ENCODE measurements at regions not wholly inside any gene's neighbourhood (a gene's known extent, or its start where the extent isn't known, plus 50 kb on each side); places are given as distances from the start of the nearest gene placed in this dataset.

DNA sequence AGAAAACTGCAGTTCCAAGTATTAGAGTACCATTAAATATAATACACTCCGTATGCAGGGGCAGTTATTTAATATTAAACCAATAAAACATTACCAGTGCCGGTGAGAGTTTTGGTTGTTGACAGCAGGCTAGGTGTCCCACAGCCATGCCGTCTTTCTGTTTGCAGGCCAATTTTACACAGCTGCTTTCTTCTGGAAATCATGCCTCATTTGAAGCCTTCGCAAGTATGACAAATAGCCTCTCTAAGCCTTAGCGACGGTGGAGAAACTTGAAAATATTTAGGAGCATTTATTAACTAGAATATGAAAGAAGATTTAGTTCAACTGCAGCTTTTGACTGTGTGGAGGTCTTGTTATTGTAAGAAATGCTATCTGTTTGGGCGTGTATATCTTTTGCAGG is 226.0 kb downstream of the BMP2 start:
- DNase-seq (ENCODE audit: low read depth, low spot score): no peak

DNA sequence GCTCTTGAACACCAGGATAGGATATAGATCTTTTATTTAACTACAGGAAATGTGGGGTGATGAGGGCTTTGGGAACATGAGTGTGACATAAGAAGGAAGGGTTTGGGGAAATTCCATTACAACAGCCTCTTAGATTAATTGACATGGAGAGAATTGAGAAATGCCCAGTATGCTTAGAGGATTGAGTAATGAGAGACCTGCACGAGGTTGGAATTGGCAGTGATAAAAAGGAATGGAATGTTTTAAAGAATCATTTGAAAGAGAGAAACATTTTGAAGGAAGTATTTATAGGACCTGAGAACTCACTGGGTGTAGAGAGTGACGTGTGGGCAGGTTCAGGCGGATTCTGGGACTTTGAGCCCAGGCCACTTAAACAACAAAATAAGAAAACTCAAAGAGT is 227.0 kb downstream of the BMP2 start:
- no peak overlapping the region for H3K4me3 ChIP-seq (ENCODE audit: low read depth, low read length)
- DNase-seq (ENCODE audit: low read depth, low spot score): no peak
- H3K27ac ChIP-seq (ENCODE audit: low read depth, low read length): no peak overlapping the region
- TF ChIP-seq, protein P1, sequence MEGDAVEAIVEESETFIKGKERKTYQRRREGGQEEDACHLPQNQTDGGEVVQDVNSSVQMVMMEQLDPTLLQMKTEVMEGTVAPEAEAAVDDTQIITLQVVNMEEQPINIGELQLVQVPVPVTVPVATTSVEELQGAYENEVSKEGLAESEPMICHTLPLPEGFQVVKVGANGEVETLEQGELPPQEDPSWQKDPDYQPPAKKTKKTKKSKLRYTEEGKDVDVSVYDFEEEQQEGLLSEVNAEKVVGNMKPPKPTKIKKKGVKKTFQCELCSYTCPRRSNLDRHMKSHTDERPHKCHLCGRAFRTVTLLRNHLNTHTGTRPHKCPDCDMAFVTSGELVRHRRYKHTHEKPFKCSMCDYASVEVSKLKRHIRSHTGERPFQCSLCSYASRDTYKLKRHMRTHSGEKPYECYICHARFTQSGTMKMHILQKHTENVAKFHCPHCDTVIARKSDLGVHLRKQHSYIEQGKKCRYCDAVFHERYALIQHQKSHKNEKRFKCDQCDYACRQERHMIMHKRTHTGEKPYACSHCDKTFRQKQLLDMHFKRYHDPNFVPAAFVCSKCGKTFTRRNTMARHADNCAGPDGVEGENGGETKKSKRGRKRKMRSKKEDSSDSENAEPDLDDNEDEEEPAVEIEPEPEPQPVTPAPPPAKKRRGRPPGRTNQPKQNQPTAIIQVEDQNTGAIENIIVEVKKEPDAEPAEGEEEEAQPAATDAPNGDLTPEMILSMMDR (IDR thresholded peaks at IDR 0.05; ENCODE audit: low read depth, low read length): no peak
- H3K27me3 ChIP-seq (ENCODE audit: control insufficient read depth, insufficient read depth, low read length): no peaks in the 10 kb centered on the region
- H3K9me3 ChIP-seq (ENCODE audit: control insufficient read depth, insufficient read depth, low read length): peaks cover 8% of the 10 kb centered on the region; the same call in 1 of the 2 replicates
- POLR2A ChIA-PET: no interaction called here
- CTCF ChIA-PET: no interaction called here

More for the DNA sequence above, 226.0 kb downstream of the BMP2 start:
- Histone ChIP-seq H3K27me3 (ENCODE audit: control insufficient read depth, insufficient read depth, low read length) (no peaks in the 10 kb centered on the region), H3K9me3 (ENCODE audit: control insufficient read depth, insufficient read depth, low read length) (peaks cover 8% of the 10 kb centered on the region; the same call in 1 of the 2 replicates), H3K4me3 (ENCODE audit: low read depth, low read length) (no peak overlapping the region), H3K27ac (ENCODE audit: low read depth, low read length) (no peak overlapping the region)
- ChIA-PET POLR2A (no interaction called here), CTCF (no interaction called here)
- TF ChIP-seq, protein P1 (IDR thresholded peaks at IDR 0.05; ENCODE audit: low read depth, low read length): no peak

DNA sequence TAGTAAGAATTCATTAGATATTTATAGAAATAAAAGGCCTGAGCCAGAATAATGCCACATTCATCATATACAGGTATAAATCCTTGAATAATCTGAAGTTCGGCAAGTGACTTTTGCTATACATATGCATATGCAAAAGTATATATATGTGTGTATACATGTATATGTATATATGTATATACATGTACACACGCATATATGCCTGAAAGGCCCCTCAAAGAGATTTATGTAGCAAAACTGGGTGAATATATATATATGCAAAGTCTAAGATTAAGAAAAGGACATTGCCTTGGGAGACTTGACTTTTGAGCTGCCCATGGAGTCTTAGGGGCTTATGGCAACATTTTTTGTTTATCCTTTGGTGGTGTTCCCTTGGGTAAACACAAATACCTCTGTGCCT is 231.4 kb downstream of the BMP2 start:
- POLR2A ChIA-PET: no interaction called here
- CTCF ChIA-PET: no interaction called here
- no peak for DNase-seq (ENCODE audit: low read depth, low spot score)
- TF ChIP-seq, protein P1 (IDR thresholded peaks at IDR 0.05; ENCODE audit: low read depth, low read length): no peak
- H3K9me3 ChIP-seq (ENCODE audit: control insufficient read depth, insufficient read depth, low read length): peaks cover 7% of the 10 kb centered on the region
- no peak overlapping the region for H3K27ac ChIP-seq (ENCODE audit: low read depth, low read length)
- no peak overlapping the region for H3K4me3 ChIP-seq (ENCODE audit: low read depth, low read length)
- no peaks in the 10 kb centered on the region for H3K27me3 ChIP-seq (ENCODE audit: control insufficient read depth, insufficient read depth, low read length)

DNA sequence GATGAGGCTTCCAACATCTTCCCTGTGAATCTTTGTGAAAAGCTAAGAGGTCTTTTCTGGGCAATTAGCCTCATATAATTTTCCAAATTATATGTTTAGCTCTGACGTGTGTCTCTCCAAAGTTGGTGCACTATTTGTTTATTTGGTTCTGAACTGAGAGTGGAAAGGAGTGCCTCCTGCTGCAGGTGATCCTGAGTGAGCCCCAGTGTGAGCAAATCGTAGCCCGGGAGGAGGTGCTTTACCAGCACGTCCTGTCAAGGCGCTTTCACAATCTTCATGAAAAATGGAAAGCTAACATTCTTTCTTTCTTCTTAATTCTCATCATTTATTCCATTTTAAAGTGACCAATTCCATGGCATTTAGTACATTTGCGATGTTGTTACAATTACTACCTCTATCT is 231.9 kb downstream of the BMP2 start:
- Histone ChIP-seq H3K4me3 (ENCODE audit: low read depth, low read length) (no peak overlapping the region), H3K9me3 (ENCODE audit: control insufficient read depth, insufficient read depth, low read length) (peaks cover 7% of the 10 kb centered on the region), H3K27ac (ENCODE audit: low read depth, low read length) (no peak overlapping the region), H3K27me3 (ENCODE audit: control insufficient read depth, insufficient read depth, low read length) (no peaks in the 10 kb centered on the region)
- TF ChIP-seq, protein P1 (IDR thresholded peaks at IDR 0.05; ENCODE audit: low read depth, low read length): no peak
- no peak for DNase-seq (ENCODE audit: low read depth, low spot score)
- POLR2A ChIA-PET: no interaction called here
- CTCF ChIA-PET: no interaction called here

DNA sequence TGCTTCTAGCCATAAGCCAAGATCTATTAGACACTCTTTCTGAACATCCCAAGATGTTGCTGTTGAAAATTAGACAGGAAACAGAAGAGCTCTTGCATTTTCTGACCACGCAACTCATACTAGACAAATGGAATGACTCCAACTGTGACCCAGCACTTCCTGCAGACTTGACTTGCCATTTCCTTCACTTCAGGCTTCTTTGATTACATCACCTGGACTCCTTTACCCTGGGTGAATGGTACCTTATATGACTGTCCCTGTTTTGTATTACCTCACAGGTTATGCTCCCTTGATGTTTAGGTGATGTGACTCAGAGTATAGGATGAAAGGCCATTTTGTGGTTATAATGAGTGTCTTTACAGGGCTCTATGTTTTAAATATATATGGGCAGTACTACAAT is 236.1 kb downstream of the BMP2 start:
- TF ChIP-seq, protein P1 (IDR thresholded peaks at IDR 0.05; ENCODE audit: low read depth, low read length): no peak

More for the DNA sequence above, 236.1 kb downstream of the BMP2 start:
- ChIA-PET CTCF (no interaction called here), POLR2A (no interaction called here)
- Histone ChIP-seq H3K27me3 (ENCODE audit: control insufficient read depth, insufficient read depth, low read length) (no peaks in the 10 kb centered on the region), H3K9me3 (ENCODE audit: control insufficient read depth, insufficient read depth, low read length) (peaks cover 4% of the 10 kb centered on the region; the same call in 1 of the 2 replicates), H3K4me3 (ENCODE audit: low read depth, low read length) (no peak overlapping the region), H3K27ac (ENCODE audit: low read depth, low read length) (no peak overlapping the region)
- no peak for DNase-seq (ENCODE audit: low read depth, low spot score)
